ENCODE measurements at regions not wholly inside any gene's neighbourhood (a gene's known extent, or its start where the extent isn't known, plus 50 kb on each side); places are given as distances from the start of the nearest gene placed in this dataset.

GRCh38 chr14:28681681-28682080 lies 84.9 kb upstream of the FOXG1 start:
- no peak for DNase-seq (ENCODE audit: low read depth, low spot score)
- CTCF ChIA-PET: no interaction called here
- no TSS peak for BruUV-seq (replicated peaks)

GRCh38 chr14:28690029-28690692 lies 76.4 kb upstream of the FOXG1 start:
- intact Hi-C loops (cut with micrococcal nuclease; ENCODE audit: unreplicated experiment) (no loop called here), in situ Hi-C loops (cut with HindIII; ENCODE audit: low pct_unique_long_range_greater_than_20kb, low sequenced_read_pairs) (no loop called here)
- Histone ChIP-seq H3K4me3 (ENCODE audit: low read depth in 2 of 2, low read length in 2 of 2) (no peak overlapping the region), H3K27ac (ENCODE audit: low read length) (no peak overlapping the region), H3K4me1 (ENCODE audit: control insufficient read depth, insufficient read depth, low read length) (no peaks in the 10 kb centered on the region), H3K36me3 (ENCODE audit: control insufficient read depth, insufficient read depth, low read length) (no peaks in the 10 kb centered on the region), H3K27me3 (ENCODE audit: control insufficient read depth, insufficient read depth, low read length) (no peaks in the 10 kb centered on the region), H3K9me3 (ENCODE audit: control insufficient read depth, insufficient read depth, low read depth, low read length) (no peaks in the 10 kb centered on the region)
- no TSS peak for BruUV-seq (replicated peaks)
- ATAC-seq (no peak), DNase-seq (ENCODE audit: low read depth, low spot score) (no peak)
- ChIA-PET CTCF (no interaction called here), POLR2A (no interaction called here)
- TF ChIP-seq SIN3A (IDR thresholded peaks at IDR 0.05; ENCODE audit: borderline replicate concordance, insufficient read depth, low read depth, low read length) (no peak), POLR2AphosphoS5 (IDR thresholded peaks at IDR 0.05; ENCODE audit: low read depth, low read length) (no peak), REST (IDR thresholded peaks at IDR 0.05; ENCODE audit: insufficient read depth in 1 of 2, low read depth in 2 of 2, low read length in 1 of 2) (no peak), TCF7L2 (IDR thresholded peaks at IDR 0.05; ENCODE audit: low read depth, low read length) (no peak)

More at GRCh38 chr14:28681681-28682080, 84.9 kb upstream of the FOXG1 start:
- H3K4me1 ChIP-seq (ENCODE audit: control insufficient read depth, insufficient read depth, low read length): no peaks in the 10 kb centered on the region
- no peaks in the 10 kb centered on the region for H3K36me3 ChIP-seq (ENCODE audit: control insufficient read depth, insufficient read depth, low read length)
- no peak overlapping the region for H3K4me3 ChIP-seq (ENCODE audit: low read depth in 2 of 2, low read length in 2 of 2)
- no peaks in the 10 kb centered on the region for H3K27me3 ChIP-seq (ENCODE audit: control insufficient read depth, insufficient read depth, low read length)
- intact Hi-C loops (cut with micrococcal nuclease; ENCODE audit: unreplicated experiment) (no loop called here), in situ Hi-C loops (cut with HindIII; ENCODE audit: low pct_unique_long_range_greater_than_20kb, low sequenced_read_pairs) (no loop called here)
- no peak for TF ChIP-seq SIN3A (IDR thresholded peaks at IDR 0.05; ENCODE audit: borderline replicate concordance, insufficient read depth, low read depth, low read length)
- TF ChIP-seq TCF7L2 (IDR thresholded peaks at IDR 0.05; ENCODE audit: low read depth, low read length): no peak
- no peak for TF ChIP-seq CTCF (IDR thresholded peaks at IDR 0.05)
- no peak for TF ChIP-seq POLR2AphosphoS5 (IDR thresholded peaks at IDR 0.05; ENCODE audit: low read depth, low read length)
- no peak for TF ChIP-seq REST (IDR thresholded peaks at IDR 0.05; ENCODE audit: insufficient read depth in 1 of 2, low read depth in 2 of 2, low read length in 1 of 2)
- no peaks in the 10 kb centered on the region for H3K9me3 ChIP-seq (ENCODE audit: control insufficient read depth, insufficient read depth, low read depth, low read length)
- H3K27ac ChIP-seq (ENCODE audit: low read length): no peak overlapping the region
- POLR2A ChIA-PET: no interaction called here
- ATAC-seq: no peak
